ENCODE measurements at regions not wholly inside any gene's neighbourhood (a gene's known extent, or its start where the extent isn't known, plus 50 kb on each side); places are given as distances from the start of the nearest gene placed in this dataset.
A peak's percentile ranks its signal among the peaks of the same experiment; 100 is the strongest.

DNA sequence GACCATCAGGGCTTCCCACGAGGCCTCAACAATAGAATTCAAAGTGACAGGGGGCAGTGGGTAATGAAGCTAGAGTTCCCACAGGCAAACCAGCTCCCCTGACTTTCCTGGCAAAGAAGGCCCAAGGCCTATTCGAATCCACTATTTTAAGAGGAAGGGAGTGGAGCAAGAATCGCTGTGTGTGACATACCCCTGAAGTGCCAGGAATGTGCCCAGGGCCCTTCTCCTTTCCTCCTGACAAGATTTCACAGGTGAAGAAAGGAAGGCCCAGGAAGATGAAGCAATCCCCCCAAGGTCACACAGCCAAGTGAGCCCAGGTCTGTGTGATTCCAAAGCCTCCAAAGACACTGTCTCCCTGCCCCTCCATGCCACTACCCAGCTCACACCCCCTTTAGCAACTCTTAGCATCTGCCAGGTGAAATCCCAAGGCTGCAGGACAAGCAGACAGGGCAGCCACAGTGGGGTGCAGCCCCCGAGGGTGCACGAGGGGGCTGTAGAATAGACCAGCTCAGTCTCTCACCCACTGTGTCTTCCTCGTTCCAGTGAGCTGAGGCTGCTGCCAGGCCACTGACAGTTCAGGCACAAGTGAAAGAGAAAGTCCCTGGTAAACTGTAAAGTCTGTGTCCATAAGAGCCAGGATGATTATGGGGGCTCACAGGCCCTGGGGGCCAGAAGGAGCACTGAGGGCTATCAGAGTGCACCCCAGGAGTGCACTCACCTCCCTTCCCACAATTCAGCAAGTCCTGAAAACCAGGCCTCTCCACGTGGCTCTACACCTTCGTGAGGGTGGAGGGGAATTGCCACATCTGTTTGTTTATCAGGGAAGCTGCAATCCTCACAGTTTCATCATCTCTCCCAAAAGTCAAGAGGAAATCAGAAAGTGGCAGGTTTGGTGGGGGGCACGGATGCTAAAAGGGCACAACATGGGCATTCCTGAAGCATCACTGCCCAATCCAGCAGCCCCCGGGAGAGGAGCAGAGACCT, 70.8 kb upstream of the ZMIZ1 start:
- DNase-seq: no peak

DNA sequence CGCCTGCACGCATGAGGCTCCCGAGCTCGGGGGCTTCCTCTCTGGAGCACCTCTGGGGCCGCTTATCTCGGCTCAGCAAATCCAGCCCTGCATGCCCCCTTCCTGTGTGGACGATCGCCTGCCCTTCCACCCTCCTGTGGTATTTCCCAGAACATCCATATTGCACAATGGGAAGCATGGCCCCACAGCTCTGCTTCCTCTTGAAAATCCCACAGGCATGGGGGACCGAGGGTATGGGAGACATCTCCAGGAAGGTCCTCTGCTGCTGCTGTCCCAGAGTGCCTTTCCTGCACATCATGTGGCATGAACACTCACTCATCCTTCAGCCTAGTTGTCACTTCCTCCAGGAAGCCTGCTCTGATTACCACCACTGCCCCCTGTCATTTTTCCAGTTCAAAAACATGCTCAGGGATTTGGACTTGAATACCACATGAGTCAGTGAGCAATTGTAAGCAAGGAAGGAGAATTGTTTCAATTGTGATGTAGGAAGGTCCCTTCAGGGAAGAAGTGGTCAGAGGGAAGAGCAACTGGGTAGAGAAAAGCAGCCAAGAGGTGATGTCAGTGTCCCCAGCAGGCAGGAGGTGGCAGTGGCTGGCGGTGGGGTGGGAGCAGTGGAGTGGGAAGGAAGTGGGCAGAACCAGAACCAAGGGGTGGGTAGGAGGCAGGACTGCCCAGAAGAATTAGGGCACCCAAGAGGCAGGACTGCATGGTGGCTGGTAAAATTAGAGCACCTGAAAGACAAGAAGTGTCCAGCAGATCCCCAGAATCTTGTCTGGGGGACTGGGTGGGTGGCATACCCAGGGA, 67.5 kb upstream of the ZMIZ1 start:
- no peak for DNase-seq

DNA sequence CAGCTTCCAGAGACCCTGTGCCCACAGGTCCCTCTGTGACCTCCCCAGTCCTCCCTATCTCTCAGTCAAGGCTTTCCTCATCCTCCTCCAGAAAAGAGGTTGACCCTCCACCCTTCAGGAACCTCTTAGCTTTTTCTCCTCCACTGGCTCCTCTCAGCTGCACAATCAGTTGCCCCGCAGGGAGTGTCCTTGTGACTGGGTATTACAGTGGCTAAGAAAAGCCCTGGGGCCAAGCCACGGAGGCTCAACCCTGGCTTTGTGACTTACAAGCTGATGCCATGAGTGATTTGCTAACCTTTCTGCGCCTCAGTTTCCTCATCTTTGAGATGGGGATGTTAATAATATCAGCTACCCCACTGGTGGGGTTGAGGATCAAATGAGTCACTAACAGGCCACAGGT, 66.4 kb upstream of the ZMIZ1 start:
- DNase-seq: no peak

DNA sequence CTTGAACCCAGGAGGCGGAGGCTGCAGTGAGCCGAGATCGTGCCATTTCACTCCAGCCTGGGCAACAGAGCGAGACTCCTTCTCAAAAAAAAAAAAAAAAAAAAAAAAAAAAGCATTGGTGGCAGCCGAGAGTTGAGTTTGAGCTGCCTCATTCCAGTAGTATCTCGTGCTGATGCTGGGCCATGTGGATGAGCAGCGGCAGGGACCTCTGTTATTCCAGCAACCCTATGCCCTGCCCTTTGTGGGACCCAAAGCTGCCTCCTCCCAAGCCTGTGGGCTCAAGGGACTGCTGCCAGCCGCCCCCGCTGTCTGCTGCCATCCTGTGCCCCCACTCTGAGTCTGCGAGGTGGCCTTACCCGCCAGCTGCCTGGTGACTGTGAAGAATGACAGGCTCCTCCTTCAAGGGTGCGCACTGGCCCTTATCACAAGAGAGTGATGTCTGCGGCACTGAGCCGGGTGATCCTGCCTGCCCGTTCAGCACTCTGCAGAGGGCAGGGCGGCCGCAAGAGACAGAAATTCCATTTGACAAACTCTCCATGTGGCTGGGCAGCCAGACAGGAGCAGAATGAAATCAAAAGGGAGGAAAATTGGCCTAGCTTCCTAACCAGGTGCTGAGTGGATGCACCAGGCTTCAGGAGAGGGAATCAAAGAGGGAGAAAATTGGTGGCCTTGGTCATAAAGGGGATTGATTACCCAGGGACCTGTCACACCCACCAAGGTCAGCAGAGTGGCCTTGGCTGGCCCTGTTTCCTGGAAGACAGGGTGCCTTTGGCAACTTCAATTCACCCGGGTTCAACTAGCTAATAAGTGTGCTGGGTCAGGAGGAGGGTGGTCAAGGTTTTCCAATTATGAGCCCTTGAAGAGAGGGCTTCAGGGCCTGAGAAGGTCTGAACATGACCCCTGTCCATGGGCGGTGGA, 65.3 kb upstream of the ZMIZ1 start:
- DNase-seq: no peak

DNA sequence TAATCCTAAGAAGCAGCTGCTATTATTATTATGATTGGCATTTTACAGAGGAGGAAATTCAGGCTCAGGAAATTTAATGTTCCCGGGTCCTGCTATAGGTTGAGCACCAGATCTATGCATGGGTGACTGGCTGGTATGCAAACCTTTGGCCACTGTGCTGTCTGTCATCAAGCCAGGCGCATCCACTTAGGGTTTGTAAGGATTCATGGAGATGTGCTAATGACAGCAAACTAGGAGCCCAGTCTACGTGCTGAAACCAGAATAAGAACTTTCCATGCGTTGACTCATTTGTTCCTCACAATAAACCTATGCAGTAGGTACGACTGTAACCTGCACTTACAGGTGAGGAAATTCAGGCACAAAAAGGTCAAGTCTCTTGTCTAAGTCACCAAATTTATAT, 64.5 kb upstream of the ZMIZ1 start:
- no peak for DNase-seq

DNA sequence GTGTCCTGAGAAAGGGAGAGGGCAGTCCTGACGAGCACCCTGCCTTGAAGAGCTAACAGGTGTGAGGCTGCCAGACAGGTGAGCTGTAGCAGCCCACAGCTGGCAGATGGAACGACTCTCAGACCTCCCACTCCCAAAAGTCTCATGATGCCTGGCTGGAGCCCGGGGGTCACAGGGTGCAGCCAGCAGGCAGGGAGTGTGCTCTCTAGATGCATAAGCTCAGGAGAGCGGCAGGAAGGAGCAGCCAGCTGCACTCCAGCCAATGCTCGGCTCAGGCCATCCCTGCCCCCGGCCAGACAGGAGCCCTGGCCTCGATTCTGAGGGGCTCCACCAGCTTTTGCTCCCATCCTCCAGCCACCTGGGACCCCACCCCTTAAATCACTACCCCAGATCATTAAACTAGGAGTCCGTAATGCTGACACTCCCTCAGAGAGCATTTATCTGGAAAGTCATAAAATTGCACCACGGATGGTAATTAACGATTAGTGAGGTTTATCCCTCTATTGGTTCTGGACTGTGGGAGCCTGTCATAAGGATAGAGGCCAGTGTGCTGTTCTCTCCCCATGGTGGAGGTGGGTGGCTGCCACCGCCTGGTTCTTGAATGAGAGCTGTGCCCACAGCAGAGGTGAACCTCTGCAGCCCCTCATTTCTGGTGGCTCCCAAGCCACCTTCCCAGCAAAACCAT, 63.5 kb upstream of the ZMIZ1 start:
- DNase-seq: no peak

DNA sequence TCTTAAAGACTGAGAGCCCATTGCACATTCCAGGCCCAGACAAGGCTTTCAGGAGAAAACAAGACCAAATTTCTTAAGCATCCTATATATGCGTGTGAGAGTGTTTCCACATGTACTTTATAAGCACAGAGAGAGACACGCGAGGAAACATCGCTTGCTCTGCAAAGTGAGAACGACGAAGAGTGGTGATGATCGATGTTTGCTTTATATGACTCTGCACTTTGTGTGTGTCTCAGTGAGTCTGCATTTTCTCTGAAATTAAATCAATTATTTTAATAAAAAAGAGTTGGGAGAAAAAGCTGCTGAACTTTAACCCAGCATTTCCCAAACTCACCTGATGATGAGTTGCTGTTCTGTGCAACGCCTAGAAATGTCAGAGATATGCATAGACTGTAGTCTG, 61.7 kb upstream of the ZMIZ1 start:
- no peak for DNase-seq

DNA sequence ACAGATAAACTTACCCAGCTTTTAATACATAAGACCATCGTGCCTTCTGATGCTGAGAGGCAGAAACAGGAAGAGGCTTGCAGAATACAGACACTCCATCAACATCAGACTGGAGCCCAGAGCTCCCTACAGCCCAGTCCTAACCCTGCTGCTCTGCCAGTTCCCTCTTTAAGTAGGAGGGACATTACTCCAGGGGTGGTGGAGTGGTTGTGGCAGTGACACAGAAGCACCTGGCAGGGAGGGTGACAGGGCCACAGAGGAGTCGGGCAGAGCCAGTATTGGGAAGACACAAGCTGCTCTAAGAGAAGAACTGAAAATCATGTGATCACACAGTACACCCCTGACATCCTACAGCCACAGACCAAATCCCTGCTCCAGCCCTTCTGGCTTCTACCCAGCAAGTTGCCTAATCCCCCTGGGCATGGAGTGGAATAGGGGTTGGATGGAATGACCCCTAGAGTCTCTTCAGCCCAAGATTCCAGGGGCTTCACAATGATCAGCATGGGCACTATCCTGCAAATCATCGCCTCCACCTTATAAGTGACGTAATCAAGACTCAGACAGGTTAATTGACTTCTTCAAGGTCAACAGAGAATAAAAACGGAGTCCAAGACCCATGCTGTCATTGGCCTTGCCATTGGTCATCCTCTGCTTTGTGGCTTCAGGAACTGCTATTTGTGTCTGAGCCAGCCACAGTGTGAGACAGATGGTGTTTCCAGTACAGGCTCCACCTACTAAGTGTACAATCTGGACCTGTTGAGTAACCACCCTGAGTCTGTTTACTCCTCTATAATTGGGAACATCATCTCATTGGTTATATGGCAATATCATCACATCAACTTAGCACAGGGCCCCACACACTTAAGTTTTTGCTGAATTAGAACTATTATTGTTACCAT, 61.1 kb upstream of the ZMIZ1 start:
- DNase-seq: no peak

DNA sequence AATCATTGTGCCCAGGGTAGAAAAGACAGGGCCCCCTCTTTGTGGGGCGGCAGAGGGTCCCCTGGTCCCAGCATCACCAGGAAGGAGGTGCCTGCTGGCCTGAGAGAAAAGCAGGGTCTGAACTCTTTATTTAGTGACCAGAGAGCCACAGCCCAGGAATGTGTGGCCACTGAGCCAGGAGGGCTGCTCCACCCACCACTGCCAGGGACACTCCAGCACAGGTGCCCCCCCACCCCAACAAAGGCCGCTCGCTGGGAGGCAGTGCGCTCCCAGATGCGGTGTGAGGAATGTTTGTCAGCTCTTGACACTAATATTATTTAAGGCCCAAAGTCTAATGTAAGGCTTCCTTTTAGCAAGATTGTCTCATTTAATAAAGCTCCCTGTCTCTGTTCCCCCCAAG, 59.6 kb upstream of the ZMIZ1 start:
- no peak for DNase-seq

DNA sequence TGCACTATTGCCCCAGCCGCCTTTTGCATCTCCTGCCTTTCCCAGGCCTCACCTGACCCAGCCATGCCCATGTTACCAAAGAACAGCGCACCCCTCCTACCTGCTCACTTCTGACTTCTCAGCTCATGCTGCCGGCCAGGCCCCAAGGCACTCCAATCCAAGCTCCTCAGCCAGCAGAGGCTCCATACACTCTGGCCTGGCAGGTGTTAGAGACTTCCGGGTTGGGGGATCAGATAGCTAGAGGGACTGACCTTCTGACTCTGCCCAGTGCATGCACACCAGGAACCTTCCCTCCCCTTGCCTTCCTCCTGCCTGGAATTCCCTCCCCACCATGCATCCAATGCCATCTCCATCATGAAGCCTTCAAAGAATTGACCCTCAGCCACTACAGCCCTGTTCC, 56.2 kb upstream of the ZMIZ1 start:
- DNase-seq: no peak

DNA sequence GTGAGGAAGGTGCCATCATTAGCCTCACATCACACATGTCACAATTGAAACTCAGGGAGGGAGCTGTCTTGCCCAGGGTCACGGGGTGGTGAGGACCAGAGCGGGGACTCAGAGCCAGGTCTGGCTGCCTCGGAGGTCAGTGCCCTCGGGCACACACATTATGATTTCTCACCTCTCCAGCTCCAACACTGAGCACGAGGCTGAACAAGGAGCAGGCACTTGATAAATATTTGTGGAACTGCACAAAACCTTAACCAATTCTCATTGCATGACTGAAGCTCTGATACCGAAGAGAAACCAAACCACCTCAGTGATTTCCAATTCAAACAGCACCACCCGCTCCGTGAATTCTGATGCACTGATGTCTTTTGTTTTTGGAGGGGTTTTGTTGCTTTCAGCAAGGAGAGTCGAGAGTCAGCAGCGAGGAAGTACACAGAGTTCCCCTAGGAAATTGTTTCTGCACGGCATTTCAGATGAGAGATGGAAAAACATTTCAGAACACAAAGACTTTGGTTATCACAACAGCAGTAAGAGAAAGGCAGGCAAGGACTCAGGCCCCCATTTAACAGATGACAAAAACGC, 55.3 kb upstream of the ZMIZ1 start:
- DNase-seq: no peak

DNA sequence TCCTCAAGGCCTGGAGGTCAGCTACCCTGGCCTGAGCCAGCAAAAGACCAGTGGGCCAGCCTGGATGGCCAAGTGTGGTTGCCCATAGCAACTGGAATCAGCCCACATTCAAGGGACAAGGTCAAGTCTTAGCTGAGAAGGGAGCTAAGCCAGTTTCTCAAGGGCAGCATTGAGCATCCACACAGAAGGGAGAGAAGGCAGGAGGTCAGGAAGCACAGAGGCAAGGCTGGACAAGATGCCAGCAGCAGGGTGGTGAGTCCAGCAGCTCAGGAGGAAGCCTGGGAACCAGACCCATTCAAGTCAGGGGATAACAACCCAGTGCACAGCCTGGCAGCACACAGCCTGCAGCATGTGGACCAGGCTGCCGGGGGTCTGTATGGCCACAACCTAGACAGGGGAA, 54.0 kb upstream of the ZMIZ1 start:
- no peak for DNase-seq

DNA sequence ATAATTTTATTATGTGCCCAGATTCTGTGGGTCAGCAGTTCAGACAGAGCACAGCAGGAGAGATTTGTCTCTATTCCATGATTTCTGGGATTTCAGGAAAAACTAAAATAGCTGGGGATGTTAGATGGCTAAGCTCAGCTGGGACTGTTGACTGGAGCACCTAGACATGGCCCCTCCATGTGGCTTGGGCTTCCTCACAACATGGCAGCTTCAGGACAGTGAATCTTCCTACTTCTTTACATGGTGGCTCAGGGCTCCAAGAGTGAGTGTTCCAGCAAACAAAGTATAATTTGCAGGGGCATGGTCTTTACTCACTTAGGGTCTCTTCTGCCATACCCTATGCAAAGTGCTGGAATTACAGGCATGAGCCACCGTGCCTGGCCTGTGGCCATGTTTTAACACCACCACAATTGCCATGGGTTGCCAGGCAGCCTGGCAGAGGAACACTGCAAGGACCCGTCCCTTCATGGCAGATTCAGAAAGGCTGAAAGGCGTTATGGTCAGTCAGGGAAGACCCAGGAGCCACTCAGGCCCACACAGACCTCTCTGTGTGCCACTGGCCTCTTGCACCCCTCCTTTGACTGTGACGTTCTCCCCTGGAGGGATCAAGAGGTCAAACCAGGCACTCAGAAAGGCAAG, 50.8 kb upstream of the ZMIZ1 start:
- no peak for DNase-seq

DNA sequence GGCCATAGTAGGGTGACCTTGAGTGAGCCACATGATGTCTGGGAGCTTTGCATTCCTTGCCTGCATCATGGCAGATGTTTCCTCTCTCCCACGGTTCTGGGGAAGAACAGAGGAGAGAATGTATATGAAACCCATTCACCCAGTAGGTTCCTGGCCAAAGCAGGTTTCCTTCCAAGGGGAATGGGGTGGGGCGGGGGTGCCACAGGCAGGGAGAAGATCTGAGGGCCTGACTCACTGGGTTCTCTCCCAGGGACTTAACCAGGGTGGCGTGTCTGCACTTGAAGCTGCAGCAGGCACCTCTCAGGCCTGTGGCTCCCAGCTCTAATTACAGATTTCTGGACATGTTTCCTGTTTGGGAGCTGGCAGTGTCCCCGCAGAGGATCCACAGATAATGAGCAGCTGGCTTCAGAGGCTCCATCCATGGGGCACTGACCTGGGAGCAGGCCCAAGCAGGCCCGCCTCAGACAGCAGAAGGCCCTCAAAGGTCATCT, 50.2 kb upstream of the ZMIZ1 start:
- DNase-seq: peak; percentile 46 to 63

All from right lung (tissue), 2 donors.